Naive thymus-derived CD4-positive, alpha-beta T cell (primary cell): ENCODE measurements at regions not wholly inside any gene's neighbourhood (a gene's known extent, or its start where the extent isn't known, plus 50 kb on each side); places are given as distances from the start of the nearest gene placed in this dataset.

ENCODE experiments used
- ATAC-seq: fragments of 150-1000 bp; cut with Tn5 transposase; 2 replicates; pipeline ENCODE4 v1.10.0; 2021; ENCODE audit warnings: mild to moderate bottlenecking, moderate library complexity
- CTCF ChIA-PET: fragments of 350-600 bp; sonication (Branson Sonifier 250); formaldehyde crosslinking; loops from one replicate; lab custom pipeline; 2021; ENCODE audit warnings: antibody characterized with exemption; lab: Charles Lee
- POLR2A ChIA-PET: fragments of 350-600 bp; sonication (Branson Sonifier 250); formaldehyde crosslinking; loops from one replicate; lab custom pipeline; 2021; ENCODE audit warnings: antibody characterized with exemption, inconsistent platforms; lab: Charles Lee
- DNase-seq, 9 donors: peaks; one replicate each; pipeline versions ENCODE4 v3.0.0 to v3.0.0-alpha.2; 2020 to 2022; ENCODE audit warnings: mixed read lengths in 1 of 9
- H3K27ac ChIP-seq: one replicate; pipeline ENCODE4 v1.7.0; 2013; ENCODE audit warnings: mild to moderate bottlenecking, low read depth, low read length, moderate library complexity
- H3K27me3 ChIP-seq, 2 donors: one replicate each; pipeline ENCODE4 v1.7.0; 2013; ENCODE audit warnings: low read length in 2 of 2, mild to moderate bottlenecking in 2 of 2, moderate library complexity in 2 of 2; ENCODE audit not compliant: control insufficient read depth in 2 of 2, insufficient read depth in 2 of 2
- H3K36me3 ChIP-seq, 3 experiments: 1 replicate in 2 of 3; 2 replicates in 1 of 3; pipeline ENCODE4 v1.7.0; 2013; ENCODE audit warnings: low read length in 3 of 3, mild to moderate bottlenecking in 3 of 3, moderate library complexity in 1 of 3; ENCODE audit not compliant: insufficient read depth in 3 of 3, control insufficient read depth in 2 of 3
- H3K4me1 ChIP-seq, 2 donors: one replicate each; pipeline ENCODE4 v1.7.0; 2013; ENCODE audit warnings: low read length in 2 of 2, mild to moderate bottlenecking in 2 of 2, moderate library complexity in 1 of 2; ENCODE audit not compliant: control insufficient read depth in 2 of 2, insufficient read depth in 2 of 2
- H3K4me3 ChIP-seq: 2 replicates; pipeline ENCODE4 v1.7.0; 2013; ENCODE audit warnings: mild to moderate bottlenecking, low read length
- H3K9me3 ChIP-seq, 3 experiments: 1 replicate in 2 of 3; 2 replicates in 1 of 3; pipeline ENCODE4 v1.7.0; 2013; ENCODE audit warnings: low read length in 3 of 3; ENCODE audit not compliant: control insufficient read depth in 2 of 3
- H3K27ac Mint-ChIP-seq, 9 donors: one replicate each; pipeline ENCODE4 v1.8.0; 2020 to 2022; ENCODE audit warnings: mixed read lengths in 9 of 9, mild to moderate bottlenecking in 8 of 9, moderate library complexity in 5 of 9, inconsistent platforms in 2 of 9
- H3K27me3 Mint-ChIP-seq, 5 donors: one replicate each; pipeline ENCODE4 v1.8.0; 2021 to 2022; ENCODE audit warnings: mixed read lengths in 5 of 5, mild to moderate bottlenecking in 1 of 5
- H3K36me3 Mint-ChIP-seq, 5 donors: one replicate each; pipeline ENCODE4 v1.8.0; 2020 to 2022; ENCODE audit warnings: mixed read lengths in 5 of 5, mild to moderate bottlenecking in 3 of 5, inconsistent platforms in 1 of 5
- H3K4me1 Mint-ChIP-seq, 7 donors: one replicate each; pipeline ENCODE4 v1.8.0; 2020 to 2022; ENCODE audit warnings: mixed read lengths in 7 of 7, mild to moderate bottlenecking in 3 of 7, inconsistent platforms in 1 of 7
- H3K4me3 Mint-ChIP-seq, 10 donors: one replicate each; pipeline ENCODE4 v1.8.0; 2020 to 2022; ENCODE audit warnings: mild to moderate bottlenecking in 10 of 10, mixed read lengths in 10 of 10, moderate library complexity in 6 of 10, inconsistent platforms in 2 of 10
- H3K9me3 Mint-ChIP-seq, 11 donors: one replicate each; pipeline ENCODE4 v1.8.0; 2020 to 2022; ENCODE audit warnings: mixed read lengths in 11 of 11, mild to moderate bottlenecking in 4 of 11, inconsistent platforms in 1 of 11, moderate library complexity in 1 of 11
- intact Hi-C, 2 donors: fragments of 100-400 bp; cut with micrococcal nuclease; formaldehyde crosslinking; loops; one replicate each; pipeline ENCODE4 v1.15.1; 2023

DNA sequence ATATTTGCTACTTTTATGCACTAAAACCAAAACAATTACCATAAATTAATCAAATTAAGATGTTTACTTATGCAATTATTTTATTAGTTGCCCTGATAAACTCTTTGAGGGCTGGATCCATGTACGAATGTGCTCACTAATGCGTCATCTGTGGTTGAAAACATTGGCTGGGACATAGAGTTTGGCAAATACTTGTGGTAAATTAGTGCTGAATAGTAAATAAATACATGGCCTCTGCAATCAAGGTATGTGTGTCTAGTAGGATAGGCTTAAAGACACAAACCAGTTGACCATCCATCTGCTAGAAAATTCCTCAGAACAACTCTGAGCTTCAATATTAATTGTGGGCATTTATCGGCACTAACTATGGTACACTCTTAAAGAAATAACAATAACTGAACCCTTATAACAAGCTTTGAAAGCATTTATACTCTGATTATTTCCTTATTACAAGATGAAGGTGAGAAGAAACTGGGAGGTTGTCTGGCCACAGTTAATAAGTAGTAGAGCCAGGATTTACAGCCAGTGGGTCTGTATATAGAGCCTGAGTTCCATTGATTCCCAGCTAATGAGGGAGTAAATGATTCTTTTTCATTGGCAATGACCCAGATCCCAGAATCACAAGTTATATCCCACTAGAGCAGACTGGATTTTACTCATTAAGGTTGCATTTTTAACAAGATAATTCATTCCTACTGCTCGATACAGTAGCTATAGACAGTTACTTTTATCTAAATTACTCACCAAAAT lies 169.5 kb upstream of the CNTN6 start:
- DNase-seq (no peak), ATAC-seq (no peak)
- H3K36me3 ChIP-seq, result no peaks in the 10 kb centered on the region
- CTCF ChIA-PET, result no interaction called here
- no peaks in the 10 kb centered on the region for H3K4me1 Mint-ChIP-seq
- H3K27ac ChIP-seq, result no peak overlapping the region
- POLR2A ChIA-PET, result no interaction called here
- no peak overlapping the region for H3K4me3 ChIP-seq
- H3K27me3 ChIP-seq, result no peaks in the 10 kb centered on the region
- H3K27me3 Mint-ChIP-seq, result no peaks in the 10 kb centered on the region
- H3K9me3 Mint-ChIP-seq, result peaks cover 0 to 20% (median 0%) of the 10 kb centered on the region in 11 donors
- H3K4me3 Mint-ChIP-seq, result no peak overlapping the region
- H3K27ac Mint-ChIP-seq, result no peak overlapping the region
- H3K4me1 ChIP-seq, result no peaks in the 10 kb centered on the region
- no peaks in the 10 kb centered on the region for H3K36me3 Mint-ChIP-seq
- intact Hi-C loops, result no loop called here
- H3K9me3 ChIP-seq, result no peaks in the 10 kb centered on the region

DNA sequence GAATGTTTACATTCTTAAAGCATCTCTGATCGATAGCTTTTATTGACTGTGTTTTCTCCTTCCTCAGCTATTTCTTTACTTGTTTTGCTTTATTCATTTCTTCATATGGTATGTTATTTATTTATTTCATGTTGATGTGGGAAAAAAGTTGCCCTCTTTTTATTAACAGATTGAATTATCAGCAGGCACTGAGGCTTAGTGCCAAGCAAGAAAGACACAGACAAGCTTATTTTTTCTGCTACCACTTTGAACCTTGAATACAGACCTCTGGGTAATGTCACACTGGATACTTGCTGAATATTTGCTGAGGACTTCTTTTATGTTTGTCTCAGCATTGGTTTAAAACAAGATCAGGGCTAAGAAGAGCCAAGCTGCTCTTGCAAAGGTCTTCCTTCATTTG lies 162.0 kb upstream of the CNTN6 start:
- Mint-ChIP-seq H3K27ac (no peak overlapping the region), H3K4me1 (no peaks in the 10 kb centered on the region), H3K36me3 (no peaks in the 10 kb centered on the region), H3K27me3 (no peaks in the 10 kb centered on the region), H3K9me3 (peaks cover 0 to 5% (median 2%) of the 10 kb centered on the region in 11 donors), H3K4me3 (no peak overlapping the region)
- Histone ChIP-seq H3K27me3 (no peaks in the 10 kb centered on the region), H3K27ac (no peak overlapping the region), H3K9me3 (no peaks in the 10 kb centered on the region), H3K36me3 (no peaks in the 10 kb centered on the region), H3K4me1 (no peaks in the 10 kb centered on the region), H3K4me3 (no peak overlapping the region)
- ChIA-PET POLR2A (no interaction called here), CTCF (no interaction called here)
- ATAC-seq (no peak), DNase-seq (no peak)
- intact Hi-C loops, result no loop called here

DNA sequence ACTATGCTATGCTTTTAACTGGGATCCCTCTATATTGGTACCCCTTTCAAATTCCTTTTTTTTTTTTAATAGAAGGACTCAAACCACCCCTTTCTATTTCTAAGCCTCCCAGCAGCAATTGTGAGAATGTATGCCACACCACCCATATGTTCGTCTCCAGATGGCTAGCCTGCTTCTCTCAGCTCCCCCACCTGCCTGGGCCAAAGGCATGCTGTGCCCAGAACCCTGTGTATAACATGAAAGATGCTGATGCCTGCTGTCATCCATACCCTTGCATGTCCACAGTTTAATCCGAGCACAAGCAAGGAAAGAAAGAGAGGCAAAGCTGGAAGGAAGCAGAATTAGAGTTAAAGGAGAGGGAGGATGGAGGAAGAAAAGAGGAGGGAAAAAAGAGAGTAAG lies 159.5 kb upstream of the CNTN6 start:
- intact Hi-C loops, result no loop called here
- no peak overlapping the region for H3K4me3 Mint-ChIP-seq
- H3K9me3 Mint-ChIP-seq, result peaks cover 0 to 10% (median 2%) of the 10 kb centered on the region in 11 donors
- POLR2A ChIA-PET, result no interaction called here
- no peaks in the 10 kb centered on the region for H3K36me3 Mint-ChIP-seq
- ATAC-seq (no peak), DNase-seq (no peak)
- no peaks in the 10 kb centered on the region for H3K4me1 ChIP-seq
- no peaks in the 10 kb centered on the region for H3K9me3 ChIP-seq
- H3K27ac ChIP-seq, result no peak overlapping the region
- H3K27me3 Mint-ChIP-seq, result no peaks in the 10 kb centered on the region
- CTCF ChIA-PET, result no interaction called here
- H3K27me3 ChIP-seq, result no peaks in the 10 kb centered on the region
- H3K27ac Mint-ChIP-seq, result no peak overlapping the region
- H3K4me1 Mint-ChIP-seq, result no peaks in the 10 kb centered on the region
- no peaks in the 10 kb centered on the region for H3K36me3 ChIP-seq
- H3K4me3 ChIP-seq, result no peak overlapping the region

DNA sequence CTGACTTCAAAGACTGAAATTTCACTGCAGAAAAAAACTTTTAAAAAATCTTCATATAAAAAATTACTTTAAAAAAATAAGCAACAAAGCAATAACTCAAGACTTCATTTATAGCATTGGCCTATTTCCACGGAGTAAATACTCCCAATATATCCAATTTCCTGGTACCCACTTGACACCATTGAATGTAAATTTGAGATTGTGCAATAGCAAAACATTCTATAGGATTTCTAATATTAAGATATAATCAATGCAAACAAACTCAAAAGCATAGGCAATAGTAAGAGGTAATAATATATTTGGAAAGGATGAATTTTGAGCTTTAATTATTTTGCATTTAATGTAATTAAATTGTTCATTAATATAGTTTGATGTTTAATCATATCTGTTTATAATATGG lies 148.0 kb upstream of the CNTN6 start:
- Histone ChIP-seq H3K9me3 (no peaks in the 10 kb centered on the region), H3K4me3 (no peak overlapping the region), H3K27ac (no peak overlapping the region), H3K4me1 (no peaks in the 10 kb centered on the region), H3K27me3 (no peaks in the 10 kb centered on the region), H3K36me3 (no peaks in the 10 kb centered on the region)
- DNase-seq (no peak), ATAC-seq (no peak)
- intact Hi-C loops, result no loop called here
- no peaks in the 10 kb centered on the region for H3K36me3 Mint-ChIP-seq
- H3K27me3 Mint-ChIP-seq, result no peaks in the 10 kb centered on the region
- H3K27ac Mint-ChIP-seq, result no peak overlapping the region
- H3K4me1 Mint-ChIP-seq, result no peaks in the 10 kb centered on the region
- no peak overlapping the region for H3K4me3 Mint-ChIP-seq
- H3K9me3 Mint-ChIP-seq, result peaks cover 0 to 7% (median 4%) of the 10 kb centered on the region in 11 donors
- POLR2A ChIA-PET, result no interaction called here
- CTCF ChIA-PET, result no interaction called here

DNA sequence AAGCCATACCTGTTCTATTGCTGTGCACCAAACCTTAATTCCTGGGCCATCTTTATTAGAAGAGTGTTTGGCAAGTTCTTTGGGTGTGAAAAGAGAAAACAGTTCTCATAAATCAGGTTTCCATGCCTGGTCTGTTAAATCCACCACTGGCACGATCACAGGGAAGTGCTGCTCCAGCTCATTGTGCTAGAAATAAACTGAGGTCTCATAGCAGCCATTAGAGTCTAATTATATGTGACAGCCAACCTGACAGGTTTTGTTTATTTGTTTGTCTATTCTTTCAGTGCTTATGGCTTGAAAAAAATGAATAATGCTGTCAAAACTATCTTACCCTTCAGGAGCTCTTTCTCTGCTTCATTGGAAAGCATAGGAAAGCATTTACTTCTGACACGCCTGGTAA lies 147.1 kb upstream of the CNTN6 start:
- Mint-ChIP-seq H3K36me3 (no peaks in the 10 kb centered on the region), H3K4me3 (no peak overlapping the region), H3K27ac (no peak overlapping the region), H3K9me3 (peaks cover 0 to 7% (median 2%) of the 10 kb centered on the region in 11 donors), H3K4me1 (no peaks in the 10 kb centered on the region), H3K27me3 (no peaks in the 10 kb centered on the region)
- no peaks in the 10 kb centered on the region for H3K36me3 ChIP-seq
- intact Hi-C loops, result no loop called here
- DNase-seq (no peak), ATAC-seq (no peak)
- H3K4me3 ChIP-seq, result no peak overlapping the region
- no peak overlapping the region for H3K27ac ChIP-seq
- ChIA-PET CTCF (no interaction called here), POLR2A (no interaction called here)
- no peaks in the 10 kb centered on the region for H3K27me3 ChIP-seq
- H3K4me1 ChIP-seq, result no peaks in the 10 kb centered on the region
- H3K9me3 ChIP-seq, result no peaks in the 10 kb centered on the region

DNA sequence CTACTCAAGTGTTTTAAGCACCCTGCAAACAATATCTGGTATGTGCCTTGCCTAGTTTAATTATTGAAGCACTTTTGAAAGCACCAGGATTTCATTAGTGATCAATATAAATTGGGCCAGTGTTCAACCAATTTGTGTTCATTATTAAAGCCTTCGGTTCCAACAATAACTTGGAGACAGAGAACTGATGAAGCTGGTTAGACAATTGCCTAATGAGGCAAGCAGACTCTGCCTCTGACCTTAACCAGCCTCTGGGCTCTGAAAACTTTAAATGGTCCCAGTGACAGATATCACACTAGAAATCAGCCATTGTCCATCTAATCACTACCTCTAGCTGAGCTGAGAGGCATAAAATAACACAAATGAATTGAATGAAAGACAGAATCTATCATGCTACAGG lies 139.9 kb upstream of the CNTN6 start:
- ChIA-PET CTCF (no interaction called here), POLR2A (no interaction called here)
- H3K4me1 ChIP-seq, result no peaks in the 10 kb centered on the region
- DNase-seq, result no peak
- Mint-ChIP-seq H3K36me3 (no peaks in the 10 kb centered on the region), H3K27me3 (no peaks in the 10 kb centered on the region), H3K4me1 (no peaks in the 10 kb centered on the region), H3K27ac (no peak overlapping the region), H3K9me3 (peaks cover 0 to 11% (median 2%) of the 10 kb centered on the region in 11 donors), H3K4me3 (no peak overlapping the region)
- no peaks in the 10 kb centered on the region for H3K9me3 ChIP-seq
- intact Hi-C loops, result no loop called here
- no peaks in the 10 kb centered on the region for H3K27me3 ChIP-seq
- no peak overlapping the region for H3K4me3 ChIP-seq
- no peak for ATAC-seq
- no peaks in the 10 kb centered on the region for H3K36me3 ChIP-seq
- no peak overlapping the region for H3K27ac ChIP-seq

DNA sequence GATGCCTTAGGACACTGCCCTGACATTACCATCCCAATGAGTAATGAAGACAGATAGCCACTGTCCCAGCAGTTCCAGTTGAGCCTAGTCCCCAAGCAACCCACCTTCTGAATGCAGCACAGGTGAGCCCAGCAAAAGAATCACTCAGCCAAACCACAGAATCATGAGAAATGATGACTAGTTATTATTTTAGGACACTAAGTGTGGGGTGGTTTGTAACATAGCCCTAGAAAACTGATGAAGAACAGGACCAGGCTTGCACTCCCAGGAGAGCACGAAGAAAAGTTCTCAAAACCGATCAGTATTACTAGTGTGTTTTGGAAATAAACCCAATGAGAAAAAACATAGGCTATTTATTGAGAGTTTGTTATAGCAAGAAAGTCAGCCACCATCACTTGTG lies 129.6 kb upstream of the CNTN6 start:
- intact Hi-C loops, result no loop called here
- no peaks in the 10 kb centered on the region for H3K4me1 Mint-ChIP-seq
- Histone ChIP-seq H3K9me3 (no peaks in the 10 kb centered on the region), H3K4me3 (no peak overlapping the region), H3K27ac (no peak overlapping the region), H3K4me1 (no peaks in the 10 kb centered on the region), H3K36me3 (no peaks in the 10 kb centered on the region), H3K27me3 (no peaks in the 10 kb centered on the region)
- H3K4me3 Mint-ChIP-seq, result no peak overlapping the region
- H3K36me3 Mint-ChIP-seq, result peaks cover 0 to 4% (median 0%) of the 10 kb centered on the region in 5 donors
- H3K27ac Mint-ChIP-seq, result no peak overlapping the region
- CTCF ChIA-PET, result no interaction called here
- H3K27me3 Mint-ChIP-seq, result no peaks in the 10 kb centered on the region
- peaks cover 9 to 33% (median 15%) of the 10 kb centered on the region in 11 donors for H3K9me3 Mint-ChIP-seq
- no peak for DNase-seq
- no peak for ATAC-seq
- POLR2A ChIA-PET, result no interaction called here
